Neuron (in vitro differentiated cells): ENCODE measurements at regions not wholly inside any gene's neighbourhood (a gene's known extent, or its start where the extent isn't known, plus 50 kb on each side); places are given as distances from the start of the nearest gene placed in this dataset.

Source experiments
- H2AFZ ChIP-seq: one replicate; pipeline ENCODE4 v1.6.1; 2013; ENCODE audit warnings: low read depth, mild to moderate bottlenecking, inconsistent platforms, low read length, moderate library complexity
- H3K27me3 ChIP-seq: one replicate; pipeline ENCODE4 v1.6.1; 2013; ENCODE audit warnings: low read length; ENCODE audit not compliant: insufficient read depth
- H3K36me3 ChIP-seq: one replicate; pipeline ENCODE4 v1.6.1; 2013; ENCODE audit warnings: low read length; ENCODE audit not compliant: insufficient read depth
- H3K4me1 ChIP-seq: one replicate; pipeline ENCODE4 v1.6.1; 2013; ENCODE audit warnings: low read length; ENCODE audit not compliant: insufficient read depth
- H3K4me3 ChIP-seq: 2 replicates; pipeline ENCODE4 v1.5.1; 2013; ENCODE audit warnings: mild to moderate bottlenecking, low read length, moderate library complexity
- H3K9me3 ChIP-seq: one replicate; pipeline ENCODE4 v1.6.1; 2013; ENCODE audit warnings: low read length

- Histone ChIP-seq H3K36me3 (no peaks in the 10 kb centered on the region), H3K9me3 (no peaks in the 10 kb centered on the region), H3K4me3 (no peak overlapping the region), H3K4me1 (peaks cover 5% of the 10 kb centered on the region), H2AFZ (no peak overlapping the region), H3K27me3 (no peaks in the 10 kb centered on the region)
These were observed 325.6 kb upstream of the TLE3 start for GRCh38 chr15:70423267-70423666.

DNA sequence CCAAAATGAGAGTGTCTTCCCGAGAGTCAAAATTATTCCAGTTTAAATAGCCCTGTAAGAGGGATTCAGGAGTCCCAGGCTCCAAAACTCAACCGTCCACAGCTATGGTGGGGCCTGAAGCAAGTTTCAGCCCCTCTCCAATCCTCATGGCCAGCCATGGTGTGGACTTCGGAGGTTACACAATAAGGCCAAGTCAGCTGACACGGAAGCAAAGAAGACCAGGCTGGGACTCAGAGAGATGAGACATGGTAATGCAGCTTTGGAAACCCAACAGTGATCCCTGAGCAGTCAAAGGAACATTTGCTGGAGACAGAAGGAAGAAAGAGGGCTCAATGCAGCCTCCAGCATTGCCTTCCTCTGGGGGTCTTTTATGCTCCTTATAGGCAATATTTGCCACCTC, 324.6 kb upstream of the TLE3 start:
- Histone ChIP-seq H3K4me1 (peaks cover 5% of the 10 kb centered on the region), H3K27me3 (no peaks in the 10 kb centered on the region), H3K36me3 (no peaks in the 10 kb centered on the region), H3K9me3 (no peaks in the 10 kb centered on the region), H3K4me3 (no peak overlapping the region), H2AFZ (no peak overlapping the region)

DNA sequence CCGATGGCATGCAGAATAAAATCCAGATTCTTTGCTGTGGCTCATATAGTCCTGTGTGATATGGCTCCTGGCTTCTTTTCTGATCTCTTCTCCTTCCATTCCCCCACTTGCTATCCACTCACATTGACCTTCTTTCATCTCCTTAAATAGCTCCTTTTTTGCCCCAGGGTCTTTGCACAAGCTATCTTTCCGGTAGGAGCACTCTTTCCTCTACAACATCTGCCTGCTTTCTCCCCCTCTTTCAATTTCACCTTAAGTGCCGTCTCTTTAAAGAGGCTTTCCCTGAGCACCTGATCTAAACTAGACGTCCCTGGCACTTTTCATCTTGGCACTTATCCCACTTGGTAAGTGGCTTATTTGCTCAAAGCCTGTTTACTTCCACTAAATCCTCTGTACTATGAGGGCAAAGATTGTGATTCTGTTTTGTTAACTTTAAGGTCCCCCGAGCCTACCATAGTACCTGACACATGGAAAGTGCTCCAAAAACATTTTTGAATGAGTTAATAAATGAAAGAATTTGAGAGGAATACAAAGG, 323.3 kb upstream of the TLE3 start:
- H3K36me3 ChIP-seq, result no peaks in the 10 kb centered on the region

GRCh38 chr15:70420086-70420947, 322.6 kb upstream of the TLE3 start:
- no peaks in the 10 kb centered on the region for H3K27me3 ChIP-seq
- no peak overlapping the region for H2AFZ ChIP-seq
- H3K4me3 ChIP-seq, result no peak overlapping the region
- H3K36me3 ChIP-seq, result no peaks in the 10 kb centered on the region
- H3K9me3 ChIP-seq, result no peaks in the 10 kb centered on the region
- peaks cover 5% of the 10 kb centered on the region for H3K4me1 ChIP-seq

More for the DNA sequence above, 323.3 kb upstream of the TLE3 start:
- H2AFZ ChIP-seq, result no peak overlapping the region
- no peaks in the 10 kb centered on the region for H3K27me3 ChIP-seq
- H3K4me1 ChIP-seq, result peaks cover 5% of the 10 kb centered on the region
- H3K4me3 ChIP-seq, result no peak overlapping the region
- H3K9me3 ChIP-seq, result no peaks in the 10 kb centered on the region

DNA sequence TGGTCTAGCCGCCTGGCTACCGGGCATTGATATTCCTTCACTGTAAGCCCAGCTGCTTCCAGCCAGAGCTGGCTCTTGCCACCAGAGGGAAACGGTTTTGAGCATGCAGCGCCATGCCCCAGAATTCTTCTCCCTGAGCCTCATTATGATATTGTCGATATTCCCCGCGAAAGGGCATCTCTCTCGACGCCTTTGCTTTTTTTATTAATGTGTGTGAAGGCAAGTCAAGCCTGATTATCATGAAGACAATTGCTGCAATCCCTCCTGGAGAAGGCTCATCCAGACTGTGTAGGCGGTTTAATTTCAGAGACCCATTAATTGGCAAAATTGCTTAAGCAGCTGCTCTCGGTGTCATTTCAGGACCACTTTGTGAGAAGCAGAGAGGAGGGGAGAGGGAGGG, 321.2 kb upstream of the TLE3 start:
- no peaks in the 10 kb centered on the region for H3K27me3 ChIP-seq
- H3K9me3 ChIP-seq, result no peaks in the 10 kb centered on the region
- H3K4me1 ChIP-seq, result peaks cover 5% of the 10 kb centered on the region
- H3K36me3 ChIP-seq, result no peaks in the 10 kb centered on the region
- no peak overlapping the region for H2AFZ ChIP-seq
- no peak overlapping the region for H3K4me3 ChIP-seq

DNA sequence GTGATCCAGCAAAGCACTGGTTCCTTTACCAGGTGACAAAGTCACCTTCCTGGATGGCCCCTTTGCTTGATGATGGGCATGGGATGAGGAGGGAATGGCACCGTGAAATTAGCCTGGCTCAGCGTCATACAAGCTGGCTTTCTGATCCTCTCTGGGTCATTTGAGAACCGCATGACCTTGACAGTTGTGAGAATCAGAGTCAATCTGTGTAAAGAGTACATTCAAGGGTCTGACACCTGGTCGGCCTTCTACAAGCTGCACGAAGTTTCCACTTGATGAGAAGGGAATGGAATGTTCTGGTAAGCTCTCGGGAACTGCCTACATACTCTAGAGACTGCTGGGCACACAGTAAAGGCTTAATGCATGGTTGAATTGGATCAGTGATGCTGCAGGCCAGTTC, 319.8 kb upstream of the TLE3 start:
- Histone ChIP-seq H3K36me3 (no peaks in the 10 kb centered on the region), H2AFZ (no peak overlapping the region), H3K4me3 (no peak overlapping the region), H3K9me3 (no peaks in the 10 kb centered on the region), H3K27me3 (no peaks in the 10 kb centered on the region), H3K4me1 (peaks cover 5% of the 10 kb centered on the region)

- Histone ChIP-seq H3K4me1 (peaks cover 5% of the 10 kb centered on the region), H3K9me3 (no peaks in the 10 kb centered on the region), H3K4me3 (no peak overlapping the region), H3K36me3 (no peaks in the 10 kb centered on the region), H2AFZ (no peak overlapping the region), H3K27me3 (no peaks in the 10 kb centered on the region)
These were observed 319.1 kb upstream of the TLE3 start for GRCh38 chr15:70416829-70417228.

DNA sequence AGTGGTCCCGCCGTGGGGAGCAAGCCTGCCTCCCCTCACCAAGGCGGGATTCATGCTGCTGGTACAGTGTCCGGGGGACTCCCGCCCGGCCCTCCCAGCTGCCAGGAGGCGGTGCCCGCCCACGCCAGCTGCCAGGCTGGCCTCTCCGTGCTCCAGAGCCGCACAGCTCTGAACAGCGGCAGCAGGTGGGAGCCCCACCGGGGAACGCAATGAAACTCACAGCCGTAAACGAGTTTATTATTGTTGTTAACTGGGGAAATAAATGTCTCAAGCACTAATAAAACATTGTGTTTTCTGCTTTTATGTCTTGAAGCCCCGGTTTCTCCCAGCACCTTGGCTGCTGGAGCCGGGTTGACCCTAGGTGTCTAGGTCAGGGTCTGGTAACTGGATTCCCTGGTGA, 317.7 kb upstream of the TLE3 start:
- Histone ChIP-seq H2AFZ (no peak overlapping the region), H3K4me3 (no peak overlapping the region), H3K4me1 (peaks cover 5% of the 10 kb centered on the region), H3K36me3 (no peaks in the 10 kb centered on the region), H3K9me3 (no peaks in the 10 kb centered on the region), H3K27me3 (no peaks in the 10 kb centered on the region)

GRCh38 chr15:70414626-70415025, 316.9 kb upstream of the TLE3 start:
- H3K27me3 ChIP-seq, result no peaks in the 10 kb centered on the region
- H3K36me3 ChIP-seq, result no peaks in the 10 kb centered on the region
- no peaks in the 10 kb centered on the region for H3K9me3 ChIP-seq
- H3K4me3 ChIP-seq, result no peak overlapping the region
- H2AFZ ChIP-seq, result no peak overlapping the region
- H3K4me1 ChIP-seq, result peaks cover 5% of the 10 kb centered on the region

DNA sequence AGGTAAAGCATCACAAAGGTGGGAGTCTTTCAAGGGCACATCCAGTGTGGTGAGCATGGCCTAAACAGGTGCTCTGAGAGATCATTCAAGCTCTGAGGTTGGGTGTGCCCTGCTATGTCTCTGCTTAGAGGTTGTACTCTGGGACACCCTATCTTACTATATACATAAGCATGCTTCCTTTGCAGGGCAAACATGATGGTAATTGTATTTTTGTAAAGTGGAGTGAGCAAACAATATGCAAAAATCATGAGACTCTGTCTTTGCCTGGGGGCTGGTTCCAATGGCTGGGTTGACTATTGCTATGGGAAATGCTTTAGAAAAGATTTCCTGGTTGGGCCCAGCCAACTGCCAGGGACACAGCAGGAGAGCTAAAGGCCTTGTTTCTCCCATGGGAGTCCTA, 315.1 kb upstream of the TLE3 start:
- no peaks in the 10 kb centered on the region for H3K36me3 ChIP-seq
- no peaks in the 10 kb centered on the region for H3K9me3 ChIP-seq
- no peak overlapping the region for H3K4me3 ChIP-seq
- H3K4me1 ChIP-seq, result no peaks in the 10 kb centered on the region
- no peak overlapping the region for H2AFZ ChIP-seq
- H3K27me3 ChIP-seq, result no peaks in the 10 kb centered on the region

GRCh38 chr15:70411143-70411863, 313.6 kb upstream of the TLE3 start:
- Histone ChIP-seq H3K9me3 (no peaks in the 10 kb centered on the region), H3K36me3 (no peaks in the 10 kb centered on the region), H3K4me1 (peaks cover 5% of the 10 kb centered on the region), H3K27me3 (no peaks in the 10 kb centered on the region), H3K4me3 (no peak overlapping the region), H2AFZ (no peak overlapping the region)

DNA sequence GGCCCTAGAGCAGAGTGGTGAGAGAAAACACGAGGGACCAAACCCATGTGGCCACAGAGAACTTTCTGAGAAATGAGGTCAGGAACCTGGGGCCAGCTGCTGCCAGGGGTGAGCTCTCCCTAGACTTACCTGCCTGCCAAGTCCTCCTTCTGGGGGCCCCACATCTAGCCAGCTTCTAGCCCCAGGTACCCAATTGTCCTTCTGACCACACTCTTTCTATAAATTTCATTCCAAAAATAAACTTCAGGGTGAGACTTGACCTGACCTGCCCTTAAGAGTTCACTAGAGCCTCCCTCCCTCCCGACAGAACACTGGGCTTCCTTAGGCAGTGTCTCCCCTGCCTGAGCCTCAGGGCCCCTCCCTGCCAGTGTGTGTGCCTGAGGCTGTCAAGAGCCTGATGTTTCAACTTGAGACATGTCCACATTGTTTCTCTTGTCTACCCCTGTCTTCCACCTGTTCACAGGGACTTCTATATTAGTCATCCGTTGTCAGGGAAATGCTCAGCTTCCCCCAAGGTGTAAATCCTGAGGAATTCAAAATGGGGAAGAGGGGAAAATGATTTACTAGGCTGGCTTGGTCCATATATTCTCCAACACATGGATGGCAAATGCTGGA, 312.8 kb upstream of the TLE3 start:
- H2AFZ ChIP-seq, result no peak overlapping the region
- no peak overlapping the region for H3K4me3 ChIP-seq
- no peaks in the 10 kb centered on the region for H3K9me3 ChIP-seq
- H3K4me1 ChIP-seq, result peaks cover 7% of the 10 kb centered on the region
- H3K36me3 ChIP-seq, result no peaks in the 10 kb centered on the region
- H3K27me3 ChIP-seq, result no peaks in the 10 kb centered on the region

DNA sequence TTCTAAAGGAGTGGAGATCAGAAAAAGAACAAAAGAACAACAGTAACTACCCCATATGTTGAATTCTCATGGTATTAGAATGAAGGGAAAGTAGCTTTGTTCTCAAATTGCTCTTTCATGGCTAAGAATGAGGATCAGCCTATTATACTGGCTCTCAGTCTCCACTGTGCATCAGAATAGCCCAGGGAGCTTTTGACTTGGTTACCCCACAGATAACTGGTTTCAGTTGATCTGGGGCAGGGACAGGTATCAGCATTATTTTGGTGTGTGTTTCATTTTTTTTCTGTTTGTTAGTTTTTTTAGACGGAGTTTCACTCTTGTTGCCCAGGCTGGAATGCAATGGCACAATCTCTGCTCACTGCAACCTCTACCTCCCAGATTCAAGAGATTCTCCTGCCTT, 311.7 kb upstream of the TLE3 start:
- peaks cover 7% of the 10 kb centered on the region for H3K4me1 ChIP-seq
- no peak overlapping the region for H3K4me3 ChIP-seq
- H3K36me3 ChIP-seq, result no peaks in the 10 kb centered on the region

More for the DNA sequence above, 311.7 kb upstream of the TLE3 start:
- no peak overlapping the region for H2AFZ ChIP-seq
- no peaks in the 10 kb centered on the region for H3K9me3 ChIP-seq
- no peaks in the 10 kb centered on the region for H3K27me3 ChIP-seq
